GM19023 (cell line): ENCODE measurements at regions not wholly inside any gene's neighbourhood (a gene's known extent, or its start where the extent isn't known, plus 50 kb on each side); places are given as distances from the start of the nearest gene placed in this dataset.

Source experiments
- ATAC-seq: cut with Tn5 transposase; IDR thresholded peaks from one replicate; pipeline ENCODE4 v1.9.1; 2021; ENCODE audit warnings: mild to moderate bottlenecking, moderate library complexity; ENCODE audit not compliant: unreplicated experiment

DNA sequence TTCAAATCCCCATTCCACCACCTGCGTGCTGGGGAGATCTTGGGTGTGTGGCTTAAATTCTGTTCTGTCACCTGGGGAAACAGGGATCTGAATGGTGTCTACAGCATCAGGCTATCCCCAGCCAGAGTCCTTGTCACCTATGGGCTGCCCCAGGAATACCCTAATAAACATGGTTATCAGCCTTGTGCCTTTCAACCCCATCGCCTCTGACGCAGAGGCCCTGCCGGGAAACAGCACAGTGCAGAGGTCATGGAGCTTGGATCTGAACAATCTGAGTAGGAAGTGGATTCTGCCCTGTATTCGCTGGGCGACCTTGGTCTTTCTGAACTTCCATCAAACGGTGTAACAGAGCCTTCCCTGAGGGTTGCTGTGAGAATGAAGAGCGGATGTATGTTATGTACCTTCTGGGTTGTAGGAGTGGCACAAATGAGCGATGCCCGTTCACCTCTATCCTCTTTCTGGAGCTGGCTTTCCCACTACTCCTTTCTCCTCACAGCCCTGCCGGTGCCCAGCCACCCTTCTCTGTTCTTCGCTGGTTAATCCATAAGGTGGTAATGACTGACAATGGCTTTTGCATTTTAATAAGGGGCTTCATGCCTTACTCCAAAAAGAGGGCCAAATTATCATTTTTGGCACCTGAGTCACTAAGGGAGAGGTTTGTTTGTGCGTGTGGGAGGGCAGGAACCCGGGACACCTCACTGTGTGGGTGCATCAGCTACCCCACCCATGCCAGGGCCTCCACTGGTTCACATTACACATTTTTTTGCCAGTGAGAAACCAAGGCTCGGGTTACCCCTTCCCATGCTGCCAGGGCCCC, 256.5 kb downstream of the MYCN start:
- ATAC-seq, result no peak

DNA sequence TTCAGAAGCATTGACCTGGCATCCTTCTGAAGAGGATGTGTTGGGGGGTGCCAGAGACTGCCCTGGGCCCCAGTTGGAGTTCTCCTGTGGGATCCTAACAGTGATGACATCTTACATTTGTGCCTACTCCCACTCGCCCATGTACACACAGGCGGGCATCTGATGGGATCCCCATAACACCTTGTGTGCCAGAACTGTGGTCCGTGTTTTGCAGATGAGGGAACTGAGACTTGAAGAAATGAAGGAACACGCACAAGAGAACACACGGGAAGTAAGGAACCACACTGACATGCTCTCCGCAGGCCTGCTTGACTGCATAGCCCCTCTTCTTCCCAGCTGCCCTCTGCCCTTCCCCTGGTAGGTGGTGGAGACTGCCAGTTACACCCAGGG, 255.3 kb downstream of the MYCN start:
- ATAC-seq, result no peak

DNA sequence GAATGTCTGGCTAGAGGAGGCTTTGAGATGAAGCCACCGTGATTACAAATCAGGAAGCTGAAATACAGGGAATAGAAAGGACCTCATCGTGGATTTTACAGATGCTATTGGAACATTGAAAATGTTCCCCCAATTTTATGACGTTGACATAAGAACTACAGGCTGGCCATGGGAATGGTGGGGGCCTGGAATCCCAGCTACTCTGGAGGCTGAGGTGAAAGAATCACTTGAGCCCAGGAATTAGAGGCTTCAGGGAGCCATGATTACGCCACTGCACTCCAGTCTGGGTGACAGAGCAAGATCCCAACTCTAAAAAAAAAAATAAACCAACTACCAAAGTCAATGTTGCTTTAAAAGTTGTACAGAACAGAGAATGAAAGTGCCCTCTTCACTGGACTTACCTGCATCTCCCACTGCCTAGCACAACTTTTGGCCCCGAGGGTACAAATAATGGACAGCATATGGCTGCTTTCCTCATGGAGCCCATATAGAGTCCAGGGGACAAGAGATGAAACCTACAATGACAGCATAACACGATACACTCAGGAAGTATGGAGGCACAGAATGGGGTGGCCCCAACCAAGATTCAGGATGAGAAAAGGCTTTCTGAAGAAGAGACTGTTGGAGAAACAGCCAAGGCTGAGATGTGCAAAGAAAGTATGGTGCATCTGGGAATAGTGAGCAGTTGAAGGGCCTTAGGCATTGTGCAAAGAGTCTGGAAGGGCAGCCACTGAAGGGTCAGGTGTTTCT, 254.8 kb downstream of the MYCN start:
- no peak for ATAC-seq

DNA sequence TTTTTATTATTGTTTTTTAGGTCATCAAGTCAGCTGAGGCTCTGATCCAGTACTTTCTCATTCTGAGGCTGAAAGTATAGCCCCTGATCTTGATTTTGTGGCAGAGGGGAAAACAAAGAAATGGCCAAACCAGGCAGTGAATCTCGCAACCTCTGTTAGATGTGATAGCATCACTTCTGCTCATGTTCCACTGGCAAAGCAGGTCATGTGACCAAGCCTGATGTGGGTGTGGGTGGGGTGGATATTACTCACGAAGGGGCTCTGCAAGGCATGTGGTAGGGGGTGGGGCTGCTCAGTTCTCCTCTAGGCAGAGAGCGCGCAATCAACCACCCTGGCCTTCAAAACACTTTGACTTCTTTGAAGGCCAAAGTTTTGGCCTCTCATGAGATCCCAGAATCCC, 254.2 kb downstream of the MYCN start:
- no peak for ATAC-seq

DNA sequence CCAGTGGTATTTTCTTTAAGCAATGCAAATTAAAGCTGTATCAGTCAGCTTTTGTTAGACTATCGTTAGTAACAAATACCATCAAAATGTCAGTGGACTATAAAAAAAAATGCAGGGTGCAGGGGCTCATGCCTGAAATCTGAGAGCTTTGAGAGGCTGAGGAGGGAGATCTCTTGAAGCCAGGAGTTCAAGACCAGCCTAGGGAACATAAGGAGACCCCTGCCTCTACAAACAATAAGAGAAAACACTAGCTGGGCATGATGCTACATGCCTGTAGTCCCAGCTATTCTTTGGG, 253.7 kb downstream of the MYCN start:
- ATAC-seq, result no peak

DNA sequence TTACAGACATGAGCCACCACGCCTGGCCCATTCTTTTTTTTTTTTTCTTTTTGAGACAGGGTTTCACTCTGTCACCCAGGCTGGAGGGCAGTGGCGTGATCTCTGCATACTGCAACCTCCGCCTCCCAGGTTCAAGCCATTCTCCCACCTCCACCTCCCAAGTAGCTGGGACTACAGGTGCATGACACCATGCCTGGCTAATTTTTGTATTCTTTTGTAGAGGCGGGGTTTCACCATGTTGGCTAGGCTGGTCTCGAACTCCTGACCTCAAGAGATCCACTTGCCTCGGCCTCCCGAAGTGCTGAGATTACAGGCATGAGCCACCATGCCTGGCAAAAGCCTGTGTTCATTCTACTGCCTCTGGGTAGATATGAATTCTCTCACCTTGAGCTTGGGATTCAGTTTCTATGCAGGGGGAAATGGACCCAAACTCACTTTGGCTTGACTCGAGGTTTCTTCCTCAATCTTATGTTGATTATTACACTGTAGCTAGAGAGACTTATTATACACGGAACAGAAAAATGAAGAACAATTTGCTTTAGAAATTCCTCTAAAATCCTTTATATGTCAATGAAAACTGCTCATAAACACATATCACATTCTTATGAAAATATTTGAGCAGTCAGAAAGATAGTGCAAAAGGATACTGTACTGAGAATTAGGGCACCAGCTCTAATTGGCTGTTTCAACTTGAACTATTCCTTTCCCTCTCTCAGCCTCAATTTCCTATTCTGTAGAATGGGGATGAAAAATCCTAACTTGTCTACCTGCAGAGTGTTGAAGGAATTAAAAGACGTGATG, 252.3 kb downstream of the MYCN start:
- no peak for ATAC-seq

DNA sequence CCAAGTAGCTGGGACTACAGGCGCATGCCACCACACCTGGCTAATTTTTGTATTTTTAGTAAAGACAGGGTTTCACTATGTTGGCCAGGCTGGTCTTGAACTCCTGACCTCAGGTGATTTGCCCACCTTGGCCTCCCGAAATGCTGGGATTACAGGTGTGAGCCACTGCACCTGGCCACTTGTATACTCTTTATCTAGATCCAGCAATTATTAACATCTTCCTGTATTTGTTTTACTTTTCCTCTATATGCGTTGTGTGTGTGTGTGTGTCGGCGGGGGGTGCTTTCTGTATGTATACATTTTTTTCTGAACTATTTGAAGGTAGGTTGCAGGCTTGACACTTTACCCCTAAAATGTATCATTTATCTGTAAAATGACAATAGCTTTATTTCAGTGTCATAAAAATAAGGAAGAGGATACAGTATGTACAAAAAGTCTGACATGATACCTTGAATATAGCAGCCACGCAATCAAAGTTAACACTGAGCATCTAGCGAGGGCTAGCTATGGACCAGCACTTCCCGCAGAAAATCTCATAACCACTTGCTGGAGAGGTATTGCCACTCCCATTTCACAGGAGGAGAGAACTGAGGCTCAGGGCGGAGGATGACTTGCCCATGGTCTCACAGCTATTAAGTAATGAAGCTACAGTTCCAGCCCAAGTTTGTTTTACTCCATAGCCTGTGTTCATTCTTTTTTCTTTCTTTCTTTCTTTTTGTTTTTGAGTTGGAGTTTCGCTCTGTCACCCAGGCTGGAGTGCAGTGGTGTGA, 251.3 kb downstream of the MYCN start:
- no peak for ATAC-seq

DNA sequence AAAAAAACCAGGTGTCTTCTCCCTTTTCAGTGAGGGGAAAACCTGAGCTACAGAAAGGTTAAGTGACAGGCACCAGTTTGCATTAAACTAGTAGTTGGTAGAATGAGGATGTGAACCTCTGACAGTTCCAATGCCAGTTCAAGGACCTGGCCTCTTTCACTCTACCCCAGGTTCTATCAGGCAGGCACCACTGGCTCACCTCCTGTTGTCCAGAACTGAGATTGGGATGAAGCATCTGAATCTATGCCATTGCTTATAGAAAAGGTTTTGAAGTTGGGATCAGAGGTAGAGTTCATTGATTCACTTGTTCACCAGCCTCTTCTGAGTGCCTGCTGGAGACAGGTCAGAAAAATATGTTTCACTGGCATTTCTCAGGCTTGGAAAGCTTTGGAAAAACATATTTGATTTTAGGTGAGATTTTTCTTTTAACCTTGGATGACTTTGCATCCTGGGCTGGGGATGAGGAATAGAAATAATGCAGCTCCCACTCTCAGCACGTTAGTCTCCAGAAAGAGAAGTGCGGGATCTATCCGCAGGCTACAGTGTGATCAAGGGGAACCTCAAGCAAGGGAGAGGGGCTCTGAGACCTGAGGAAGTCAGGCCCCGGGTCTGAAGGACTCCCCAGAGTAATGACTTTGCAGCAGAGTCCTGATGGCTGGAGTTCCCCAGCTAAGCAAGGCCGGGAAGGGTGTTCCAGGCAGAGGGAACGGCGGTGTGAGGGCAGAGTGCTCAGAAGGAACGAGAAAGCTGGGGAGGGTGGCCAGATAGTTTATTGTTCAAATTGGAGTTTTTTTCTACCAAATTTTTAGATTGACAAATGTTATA, 250.3 kb downstream of the MYCN start:
- no peak for ATAC-seq

DNA sequence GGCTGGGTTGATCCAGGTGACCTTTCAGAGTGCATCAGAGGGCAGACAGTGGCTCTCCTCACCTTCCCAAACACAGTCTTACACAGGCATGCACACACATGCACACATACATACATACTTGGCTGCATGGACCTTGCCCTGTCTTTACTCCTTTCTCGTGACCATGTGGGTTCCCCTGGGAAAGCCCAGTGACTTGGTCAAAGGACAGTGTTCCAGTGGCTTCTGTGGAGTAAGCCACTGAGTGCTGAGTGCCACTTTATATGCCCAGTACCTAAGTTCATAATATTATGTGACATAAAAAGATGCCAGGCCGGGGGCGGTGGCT, 249.4 kb downstream of the MYCN start:
- ATAC-seq, result no peak

DNA sequence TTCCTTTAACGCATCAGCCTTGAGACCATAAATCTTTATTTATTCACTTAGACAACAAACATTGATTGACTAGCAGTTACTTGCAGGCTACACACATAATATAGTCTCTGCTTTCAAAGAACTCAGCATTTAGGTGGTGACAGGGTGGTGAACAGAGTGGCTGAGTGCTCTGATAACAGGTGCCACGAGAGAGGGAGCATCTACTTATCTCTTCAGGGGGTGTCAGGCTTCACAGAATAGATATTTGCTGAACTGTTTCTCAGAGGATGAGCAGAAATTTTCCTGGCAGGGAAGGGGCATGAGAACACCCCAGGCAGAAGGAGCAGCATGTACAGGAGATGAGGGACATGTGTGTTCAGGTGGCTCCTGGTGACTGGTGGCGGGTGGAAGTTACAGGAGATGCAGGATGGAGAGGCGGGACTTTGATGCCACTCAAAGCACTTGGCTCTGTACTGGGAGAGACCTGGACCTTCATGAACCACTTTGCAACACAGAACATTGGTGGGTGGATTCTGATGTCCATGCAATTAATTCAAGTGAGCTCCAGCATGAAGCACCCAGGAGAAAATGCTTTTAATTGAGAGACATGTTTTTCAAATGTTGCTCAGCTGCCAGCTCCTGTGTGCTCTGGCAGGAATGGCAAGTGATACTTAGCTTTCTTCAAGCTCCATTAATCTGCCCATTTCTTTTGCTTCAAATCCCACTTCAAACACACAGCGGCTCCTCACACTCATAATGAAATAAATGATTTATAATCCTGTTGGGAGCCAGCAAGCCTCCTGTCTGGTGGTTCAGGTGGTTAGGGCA, 248.9 kb downstream of the MYCN start:
- no peak for ATAC-seq

DNA sequence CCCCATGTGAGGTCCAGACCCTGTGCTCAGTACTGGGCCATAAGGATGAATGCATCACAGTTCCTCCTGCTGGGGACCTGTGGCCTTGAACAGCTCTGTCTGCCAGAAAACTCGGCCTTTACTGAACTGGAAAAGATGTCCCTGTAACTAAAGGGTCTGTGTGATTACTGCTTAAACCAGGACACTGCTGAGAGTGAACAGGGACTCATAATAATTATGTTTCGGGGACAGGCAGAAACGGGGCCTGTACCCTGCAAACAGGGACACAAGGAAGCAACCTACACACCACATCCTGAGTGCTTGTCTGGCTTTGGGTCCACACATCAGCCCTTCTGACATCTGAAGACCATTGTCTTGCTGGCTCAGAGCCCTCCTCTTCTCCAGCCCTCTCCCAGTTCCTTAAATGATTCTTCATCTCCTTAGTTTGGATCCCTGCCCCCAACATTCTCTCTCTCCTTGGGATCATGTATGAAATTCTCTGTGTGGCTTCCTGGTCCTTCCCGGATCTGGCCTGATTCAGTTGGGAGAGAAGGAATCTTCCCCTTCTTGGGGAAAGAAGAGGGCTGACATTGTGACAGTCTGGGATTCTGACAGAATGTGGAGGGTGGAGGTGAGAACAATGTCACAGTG, 248.0 kb downstream of the MYCN start:
- no peak for ATAC-seq

DNA sequence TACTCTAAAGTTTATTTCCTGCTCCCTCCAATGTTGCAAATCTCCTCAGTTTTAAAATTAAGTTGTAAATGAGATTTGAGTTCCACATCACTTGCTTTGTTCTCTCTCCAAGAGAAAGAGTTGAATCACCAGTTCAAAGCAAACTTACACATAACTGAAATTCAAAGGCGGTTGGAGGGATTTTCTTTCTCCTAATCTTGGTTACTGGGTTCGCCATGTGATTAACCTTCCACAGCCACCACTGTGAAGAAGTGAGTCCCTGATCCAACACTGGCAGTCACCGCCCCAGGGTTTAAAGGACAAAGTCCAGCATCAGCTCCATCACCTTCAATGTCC, 247.1 kb downstream of the MYCN start:
- ATAC-seq, result no peak

DNA sequence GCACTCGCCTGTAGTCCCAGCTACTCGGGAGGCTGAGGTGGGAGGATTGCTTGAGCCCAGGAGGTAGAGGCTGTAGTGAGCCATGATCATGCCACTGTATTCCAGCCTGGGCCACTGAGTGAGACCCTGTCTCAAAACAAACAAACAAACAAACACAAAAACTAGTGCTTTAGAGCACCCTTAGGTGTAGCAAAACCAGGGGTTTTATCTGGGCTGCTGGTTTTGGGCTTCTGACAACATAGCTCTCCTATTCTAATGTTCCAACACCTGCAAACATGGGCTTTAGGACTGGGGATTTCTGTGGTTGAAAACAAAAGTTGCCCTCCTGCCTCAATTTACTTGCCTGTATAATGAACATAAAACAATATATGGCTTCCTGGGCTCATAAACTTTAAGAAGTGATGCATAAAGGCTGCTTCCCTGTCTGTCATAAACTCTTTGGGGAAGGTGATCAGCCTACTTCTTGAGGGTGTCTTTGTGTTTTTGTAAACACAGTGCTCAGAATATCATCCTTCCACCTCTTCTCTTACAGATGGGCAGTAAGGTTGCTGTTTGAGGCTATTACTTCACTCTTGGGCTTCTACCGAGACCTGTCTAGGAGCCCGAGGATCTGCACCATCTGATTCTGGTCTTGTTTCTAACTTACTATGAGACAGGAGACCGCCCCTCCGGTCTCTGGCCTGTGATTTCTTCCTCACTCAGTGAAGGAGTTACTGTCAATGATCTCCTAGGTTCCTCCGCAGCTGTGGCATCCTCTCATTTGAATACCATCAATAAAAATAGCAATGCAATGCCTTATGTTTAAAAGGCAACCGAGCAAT, 246.5 kb downstream of the MYCN start:
- no peak for ATAC-seq

DNA sequence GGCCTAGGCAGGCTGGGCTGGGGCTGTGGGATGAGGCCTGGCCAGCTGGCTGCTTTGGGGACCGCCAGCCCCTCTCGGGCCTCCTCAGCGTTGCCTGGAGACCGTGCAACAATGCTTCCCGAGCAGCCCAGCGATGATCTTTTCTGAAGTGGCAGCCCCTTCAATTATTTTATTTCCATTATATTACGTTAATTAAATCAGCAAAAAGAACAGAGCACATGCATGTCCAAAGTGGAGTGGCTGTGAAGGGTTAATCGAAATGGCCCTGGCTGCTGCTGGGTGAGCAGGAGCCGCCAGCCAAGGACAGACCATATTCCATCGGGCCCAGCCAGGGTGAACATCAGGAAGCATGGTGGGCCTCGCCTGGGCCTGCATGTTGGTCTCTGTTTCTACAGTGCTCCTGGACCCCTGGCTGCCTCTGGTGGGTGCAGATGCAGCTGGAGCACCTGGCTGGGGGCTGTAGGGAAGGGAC, 245.5 kb downstream of the MYCN start:
- ATAC-seq, result no peak

DNA sequence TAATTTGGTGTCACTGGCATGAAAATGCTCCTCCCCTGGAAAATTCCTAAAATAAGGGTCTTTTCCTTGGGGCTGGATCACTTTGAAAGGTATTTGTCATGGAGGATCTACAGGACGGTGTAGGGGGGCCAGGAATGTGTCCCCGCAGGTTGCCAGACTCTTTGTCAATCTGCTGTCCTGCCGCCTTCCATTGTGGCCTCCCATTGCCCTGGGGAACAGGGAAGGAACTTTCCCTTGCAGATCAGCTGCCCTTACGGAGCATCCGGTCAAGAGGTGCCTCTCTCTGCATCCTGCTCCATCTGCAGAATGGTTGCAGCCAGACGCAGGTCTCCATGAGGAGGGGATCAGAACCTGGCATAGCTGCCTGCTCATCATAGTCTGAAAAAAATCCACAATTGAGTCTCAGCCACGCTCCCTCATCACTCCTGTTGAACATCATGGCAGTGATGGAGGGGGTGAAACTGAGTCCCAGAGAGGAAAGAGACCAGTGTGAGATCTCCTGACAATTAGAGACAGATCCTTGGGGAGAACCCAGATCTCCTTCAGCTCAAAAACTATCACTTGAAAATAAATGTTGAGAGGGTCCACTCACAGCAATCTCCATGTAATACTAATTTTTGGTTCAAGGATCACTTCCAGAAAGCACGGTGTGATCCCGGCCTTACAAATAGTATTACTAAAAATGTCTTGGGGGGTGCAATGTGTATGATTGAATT, 244.8 kb downstream of the MYCN start:
- no peak for ATAC-seq

DNA sequence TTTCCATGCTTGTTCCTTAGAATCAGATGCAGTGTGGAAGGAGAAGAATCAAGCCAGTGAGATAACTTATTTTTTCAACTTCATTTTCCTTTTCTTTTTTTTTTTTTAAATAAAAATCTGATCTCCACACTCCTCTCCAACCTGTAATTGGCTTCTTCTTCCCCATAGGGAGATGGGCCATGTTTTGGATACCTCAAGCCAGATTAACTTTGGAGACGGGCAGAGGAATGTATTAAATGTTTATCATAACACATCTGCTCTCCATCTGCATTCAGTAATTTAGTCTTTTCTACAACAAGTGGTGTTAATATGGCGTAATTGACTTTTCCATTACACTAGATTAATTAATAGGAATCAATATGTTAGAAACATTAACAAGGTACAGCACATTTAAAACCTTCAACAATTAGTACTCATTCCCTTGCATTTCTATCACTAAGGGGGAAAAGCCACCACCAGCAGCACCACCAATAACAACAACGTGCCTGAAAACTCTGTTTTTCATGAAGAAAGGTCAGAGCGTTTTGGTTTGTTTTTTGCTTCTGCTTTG, 244.1 kb downstream of the MYCN start:
- ATAC-seq, result no peak

DNA sequence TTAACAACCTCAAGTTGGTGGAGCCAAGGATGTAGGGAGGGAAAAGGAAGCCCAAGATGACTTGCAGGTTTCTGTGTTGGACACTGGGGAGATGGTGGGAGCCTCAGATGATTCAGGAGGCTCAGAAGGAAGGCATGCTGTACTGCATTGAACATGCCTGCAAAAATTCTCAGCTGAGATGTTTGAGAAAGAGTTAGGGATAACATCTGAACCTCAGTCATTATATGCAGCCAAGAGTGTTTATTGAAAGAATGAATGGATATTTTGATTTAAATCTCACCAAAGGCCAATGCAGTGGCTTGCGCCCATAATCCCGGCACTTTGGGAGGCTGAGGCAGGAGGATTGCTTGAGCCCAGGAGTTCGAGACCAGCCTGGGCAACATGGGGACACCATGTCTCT, 243.0 kb downstream of the MYCN start:
- ATAC-seq, result no peak
